PC-9 (cell line): ENCODE measurements at regions not wholly inside any gene's neighbourhood (a gene's known extent, or its start where the extent isn't known, plus 50 kb on each side); places are given as distances from the start of the nearest gene placed in this dataset.

Experiments used
- BruUV-seq: library from RNA; stranded (reverse); fragments of 400-500 nt; replicated peaks from 2 replicates; lab custom pipeline; 2021; lab: Mats Ljungman, UMichigan
- CTCF ChIA-PET: fragments of 300-600 bp; sonication (Branson Sonifier 250); formaldehyde crosslinking; loops from one replicate; lab custom pipeline; 2022; ENCODE audit warnings: antibody characterized with exemption; lab: Charles Lee
- POLR2A ChIA-PET: fragments of 300-600 bp; sonication (Branson Sonifier 250); formaldehyde crosslinking; loops from one replicate; lab custom pipeline; 2022; ENCODE audit warnings: antibody characterized with exemption; ENCODE audit not compliant: unreplicated experiment; lab: Charles Lee
- DNase-seq, 2 experiments: peaks; one replicate each; pipeline versions ENCODE4 v3.0.0 to v3.0.0-alpha.2; 2015 to 2022; ENCODE audit warnings: mixed read lengths in 1 of 2
- H2AFZ ChIP-seq: fragments of 200-600 bp; sonication (generic); 2 replicates; pipeline ENCODE4 v1.8.1; 2017; ENCODE audit warnings: antibody characterized with exemption
- H3F3A ChIP-seq: fragments of 200-600 bp; sonication (generic); 2 replicates; pipeline ENCODE4 v1.8.1; 2017; ENCODE audit warnings: antibody characterized with exemption, mild to moderate bottlenecking, low read depth; ENCODE audit not compliant: insufficient read depth
- H3K27ac ChIP-seq: fragments of 200-600 bp; sonication (generic); 2 replicates; pipeline ENCODE4 v1.6.1; 2016; ENCODE audit warnings: mixed run types
- H3K27me3 ChIP-seq: fragments of 200-600 bp; sonication (generic); 2 replicates; pipeline ENCODE4 v1.6.1; 2016; ENCODE audit warnings: low read depth, mixed run types; ENCODE audit not compliant: insufficient read depth
- H3K36me3 ChIP-seq: fragments of 200-600 bp; sonication (generic); 2 replicates; pipeline ENCODE4 v1.6.1; 2016; ENCODE audit warnings: low read depth, mixed run types
- H3K4me1 ChIP-seq: fragments of 200-600 bp; sonication (generic); replicated peaks from 2 replicates; pipeline ENCODE4 v1.6.1; 2016; ENCODE audit warnings: mixed run types; ENCODE audit not compliant: insufficient read depth
- H3K4me2 ChIP-seq: fragments of 200-600 bp; sonication (generic); 2 replicates; pipeline ENCODE4 v1.6.1; 2017; ENCODE audit warnings: mixed run types
- H3K4me3 ChIP-seq: fragments of 200-600 bp; sonication (generic); 2 replicates; pipeline ENCODE4 v1.6.1; 2016; ENCODE audit warnings: mixed run types
- H3K79me2 ChIP-seq: fragments of 200-600 bp; sonication (generic); 2 replicates; pipeline ENCODE4 v1.6.1; 2017; ENCODE audit warnings: low read depth, mixed run types
- H3K9me2 ChIP-seq: fragments of 200-600 bp; sonication (generic); 2 replicates; pipeline ENCODE4 v1.8.1; 2017; ENCODE audit warnings: mild to moderate bottlenecking; ENCODE audit not compliant: insufficient read depth
- H3K9me3 ChIP-seq: fragments of 200-600 bp; sonication (generic); 2 replicates; pipeline ENCODE4 v1.8.1; 2016; ENCODE audit warnings: low read depth; ENCODE audit not compliant: insufficient read depth
- H4K20me1 ChIP-seq: fragments of 200-600 bp; sonication (generic); 2 replicates; pipeline ENCODE4 v1.8.1; 2017; ENCODE audit not compliant: insufficient read depth
- EZH2 ChIP-seq: fragments of 200-600 bp; sonication (generic); IDR thresholded peaks from 2 replicates; pipeline ENCODE4 v1.8.0; 2017; ENCODE audit warnings: antibody characterized with exemption, low read depth
- intact Hi-C: fragments of 100-400 bp; cut with micrococcal nuclease; formaldehyde crosslinking; loops from one replicate; pipeline ENCODE4 v1.10.0; 2022; ENCODE audit not compliant: unreplicated experiment
- TF ChIP-seq, protein P1 (sequence below): fragments of 200-600 bp; sonication (generic); conservative IDR thresholded peaks from 2 replicates; pipeline ENCODE4 v1.6.1; 2017; ENCODE audit warnings: mixed run types, antibody characterized with exemption, mild to moderate bottlenecking, moderate library complexity

DNA sequence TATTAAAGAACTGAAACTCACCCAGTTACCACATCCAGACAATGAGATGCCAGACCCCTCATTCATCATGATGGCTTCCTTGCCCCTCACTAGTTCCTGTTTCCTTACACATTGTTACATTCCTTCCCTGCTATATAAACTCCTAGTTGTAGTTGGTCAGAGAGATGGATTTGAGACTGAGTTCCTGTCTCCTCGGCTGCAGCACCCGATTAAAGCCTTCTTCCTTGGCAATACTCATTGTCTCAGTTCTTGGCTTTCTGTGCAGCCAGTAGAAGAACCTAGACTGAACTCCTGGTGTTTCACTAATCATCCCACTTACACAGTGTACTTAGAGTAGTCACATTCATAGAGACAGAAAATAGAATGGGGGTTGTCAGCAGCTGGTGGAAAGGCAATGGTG is 324.7 kb downstream of the TRIML1 start:
- intact Hi-C loops: no loop called here
- Histone ChIP-seq H3K27me3 (no peaks in the 10 kb centered on the region), H3K9me2 (no peaks in the 10 kb centered on the region), H3K4me2 (no peak overlapping the region), H3K79me2 (no peaks in the 10 kb centered on the region), H3K27ac (no peak overlapping the region), H3K4me3 (no peak overlapping the region), H3K9me3 (no peaks in the 10 kb centered on the region), H2AFZ (no peak overlapping the region), H3K4me1 (no peaks in the 10 kb centered on the region), H4K20me1 (no peaks in the 10 kb centered on the region), H3K36me3 (no peaks in the 10 kb centered on the region), H3F3A (no peaks in the 10 kb centered on the region)
- CTCF ChIA-PET: no interaction called here
- DNase-seq: no peak
- no TSS peak for BruUV-seq
- POLR2A ChIA-PET: no interaction called here
- TF ChIP-seq EZH2: no peak
- TF ChIP-seq, protein P1, sequence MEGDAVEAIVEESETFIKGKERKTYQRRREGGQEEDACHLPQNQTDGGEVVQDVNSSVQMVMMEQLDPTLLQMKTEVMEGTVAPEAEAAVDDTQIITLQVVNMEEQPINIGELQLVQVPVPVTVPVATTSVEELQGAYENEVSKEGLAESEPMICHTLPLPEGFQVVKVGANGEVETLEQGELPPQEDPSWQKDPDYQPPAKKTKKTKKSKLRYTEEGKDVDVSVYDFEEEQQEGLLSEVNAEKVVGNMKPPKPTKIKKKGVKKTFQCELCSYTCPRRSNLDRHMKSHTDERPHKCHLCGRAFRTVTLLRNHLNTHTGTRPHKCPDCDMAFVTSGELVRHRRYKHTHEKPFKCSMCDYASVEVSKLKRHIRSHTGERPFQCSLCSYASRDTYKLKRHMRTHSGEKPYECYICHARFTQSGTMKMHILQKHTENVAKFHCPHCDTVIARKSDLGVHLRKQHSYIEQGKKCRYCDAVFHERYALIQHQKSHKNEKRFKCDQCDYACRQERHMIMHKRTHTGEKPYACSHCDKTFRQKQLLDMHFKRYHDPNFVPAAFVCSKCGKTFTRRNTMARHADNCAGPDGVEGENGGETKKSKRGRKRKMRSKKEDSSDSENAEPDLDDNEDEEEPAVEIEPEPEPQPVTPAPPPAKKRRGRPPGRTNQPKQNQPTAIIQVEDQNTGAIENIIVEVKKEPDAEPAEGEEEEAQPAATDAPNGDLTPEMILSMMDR: no peak

DNA sequence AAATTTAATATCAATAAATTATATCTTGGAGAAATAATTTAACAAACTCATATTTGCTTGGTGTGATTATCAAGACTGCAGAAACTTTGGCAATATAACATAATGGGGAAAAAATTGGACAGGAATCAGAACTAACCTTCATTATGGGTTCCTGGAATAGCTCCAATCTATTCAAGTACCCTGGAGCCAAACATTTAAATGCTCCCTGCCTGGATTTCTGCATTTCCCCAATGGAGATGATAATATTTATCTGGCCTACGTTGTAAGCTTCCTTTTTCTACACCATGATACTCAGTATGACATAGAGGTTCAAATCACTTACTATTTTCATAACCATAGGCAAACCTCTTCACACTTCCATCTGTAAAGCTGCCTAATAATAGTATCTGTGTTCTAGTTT is 326.8 kb downstream of the TRIML1 start:
- DNase-seq: no peak
- Histone ChIP-seq H3F3A (no peaks in the 10 kb centered on the region), H3K4me2 (no peak overlapping the region), H2AFZ (no peak overlapping the region), H4K20me1 (no peaks in the 10 kb centered on the region), H3K27me3 (no peaks in the 10 kb centered on the region), H3K79me2 (no peaks in the 10 kb centered on the region), H3K27ac (no peak overlapping the region), H3K9me3 (no peaks in the 10 kb centered on the region), H3K36me3 (no peaks in the 10 kb centered on the region), H3K9me2 (no peaks in the 10 kb centered on the region), H3K4me1 (no peaks in the 10 kb centered on the region), H3K4me3 (no peak overlapping the region)
- TF ChIP-seq EZH2: no peak
- TF ChIP-seq, protein P1: no peak
- BruUV-seq: no TSS peak
- ChIA-PET CTCF (no interaction called here), POLR2A (no interaction called here)
- intact Hi-C loops: no loop called here

DNA sequence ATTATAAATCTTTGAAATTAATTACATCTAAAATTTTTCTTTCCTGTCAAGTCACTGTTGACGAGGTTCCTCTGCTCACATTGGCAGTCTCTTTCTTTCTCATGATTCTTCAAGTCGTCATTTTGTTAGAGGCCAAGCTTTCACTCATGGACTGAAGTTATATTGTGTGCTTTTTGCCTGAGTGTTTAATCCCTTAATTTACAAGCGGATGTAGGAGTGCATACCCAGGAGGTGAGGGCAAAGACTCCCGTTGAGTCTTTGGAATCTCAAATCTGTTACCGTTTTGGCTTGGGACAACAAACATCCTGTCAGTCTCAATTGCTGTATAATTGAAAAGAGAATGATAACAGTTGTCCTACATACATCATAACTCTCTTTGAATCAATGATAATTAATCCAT is 345.0 kb downstream of the TRIML1 start:
- Histone ChIP-seq H3K79me2 (no peaks in the 10 kb centered on the region), H3K9me3 (no peaks in the 10 kb centered on the region), H3K27ac (no peak overlapping the region), H3K27me3 (no peaks in the 10 kb centered on the region), H3K4me3 (no peak overlapping the region), H3K4me2 (no peak overlapping the region), H3K9me2 (no peaks in the 10 kb centered on the region), H2AFZ (no peak overlapping the region), H3K4me1 (no peaks in the 10 kb centered on the region), H3F3A (no peaks in the 10 kb centered on the region), H4K20me1 (no peaks in the 10 kb centered on the region), H3K36me3 (no peaks in the 10 kb centered on the region)
- POLR2A ChIA-PET: no interaction called here
- TF ChIP-seq EZH2: no peak
- TF ChIP-seq, protein P1: no peak
- intact Hi-C loops: no loop called here
- no peak for DNase-seq
- CTCF ChIA-PET: no interaction called here
- no TSS peak for BruUV-seq
